ENCODE measurements at regions not wholly inside any gene's neighbourhood (a gene's known extent, or its start where the extent isn't known, plus 50 kb on each side); places are given as distances from the start of the nearest gene placed in this dataset.

DNA sequence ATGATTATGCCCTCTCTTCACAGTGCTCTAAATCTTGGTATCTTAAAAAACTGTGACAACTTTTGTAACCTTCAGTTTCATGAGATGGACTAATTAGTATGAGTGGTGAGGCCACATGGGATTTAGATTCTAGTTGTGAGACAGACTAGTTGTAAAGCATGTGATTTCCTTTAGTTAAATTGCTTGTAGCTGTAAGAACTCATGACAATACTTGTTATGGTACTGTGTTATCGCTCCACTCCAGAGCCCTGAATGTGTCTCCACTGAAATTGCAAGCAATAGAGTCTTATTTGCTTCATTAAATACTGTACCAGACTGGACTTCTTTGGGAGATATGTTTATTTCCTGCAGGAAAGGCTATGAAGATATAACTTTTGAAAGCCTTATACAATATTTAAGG lies 1198.3 kb upstream of the CDH6 start:
- TF ChIP-seq, protein P1, sequence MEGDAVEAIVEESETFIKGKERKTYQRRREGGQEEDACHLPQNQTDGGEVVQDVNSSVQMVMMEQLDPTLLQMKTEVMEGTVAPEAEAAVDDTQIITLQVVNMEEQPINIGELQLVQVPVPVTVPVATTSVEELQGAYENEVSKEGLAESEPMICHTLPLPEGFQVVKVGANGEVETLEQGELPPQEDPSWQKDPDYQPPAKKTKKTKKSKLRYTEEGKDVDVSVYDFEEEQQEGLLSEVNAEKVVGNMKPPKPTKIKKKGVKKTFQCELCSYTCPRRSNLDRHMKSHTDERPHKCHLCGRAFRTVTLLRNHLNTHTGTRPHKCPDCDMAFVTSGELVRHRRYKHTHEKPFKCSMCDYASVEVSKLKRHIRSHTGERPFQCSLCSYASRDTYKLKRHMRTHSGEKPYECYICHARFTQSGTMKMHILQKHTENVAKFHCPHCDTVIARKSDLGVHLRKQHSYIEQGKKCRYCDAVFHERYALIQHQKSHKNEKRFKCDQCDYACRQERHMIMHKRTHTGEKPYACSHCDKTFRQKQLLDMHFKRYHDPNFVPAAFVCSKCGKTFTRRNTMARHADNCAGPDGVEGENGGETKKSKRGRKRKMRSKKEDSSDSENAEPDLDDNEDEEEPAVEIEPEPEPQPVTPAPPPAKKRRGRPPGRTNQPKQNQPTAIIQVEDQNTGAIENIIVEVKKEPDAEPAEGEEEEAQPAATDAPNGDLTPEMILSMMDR (IDR thresholded peaks at IDR 0.05), result no peak
- TF ChIP-seq ZFX (IDR thresholded peaks at IDR 0.05; ENCODE audit: borderline replicate concordance), result no peak
- no peak overlapping the region for H3K27ac ChIP-seq

- no peak overlapping the region for H3K27ac ChIP-seq
- TF ChIP-seq, protein P1 (IDR thresholded peaks at IDR 0.05), result no peak
- TF ChIP-seq ZFX (IDR thresholded peaks at IDR 0.05; ENCODE audit: borderline replicate concordance), result no peak
These were observed 1199.0 kb upstream of the CDH6 start for GRCh38 chr5:29994519-29994918.

GRCh38 chr5:29993286-29993685 lies 1200.2 kb upstream of the CDH6 start:
- TF ChIP-seq, protein P1 (IDR thresholded peaks at IDR 0.05), result no peak
- TF ChIP-seq ZFX (IDR thresholded peaks at IDR 0.05; ENCODE audit: borderline replicate concordance), result no peak
- no peak overlapping the region for H3K27ac ChIP-seq

DNA sequence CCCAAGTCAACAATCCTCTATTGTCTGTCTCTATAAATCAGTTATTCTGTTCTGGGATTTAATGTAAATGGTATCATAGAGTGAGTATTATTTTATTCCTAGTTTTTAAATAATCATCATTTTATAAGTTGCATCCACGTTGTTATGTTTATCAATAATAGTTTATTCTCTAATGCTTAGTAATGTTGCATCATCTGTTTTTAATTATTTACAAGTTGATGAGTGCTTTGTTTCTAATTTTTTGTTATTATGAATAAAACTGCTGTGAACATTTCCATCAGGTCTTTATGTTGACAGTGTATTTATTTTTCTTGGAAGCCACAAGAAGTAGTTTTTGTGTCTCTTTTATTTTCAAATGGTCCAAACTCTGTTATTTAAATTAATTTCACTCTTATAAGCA lies 1201.2 kb upstream of the CDH6 start:
- TF ChIP-seq ZFX (IDR thresholded peaks at IDR 0.05; ENCODE audit: borderline replicate concordance), result no peak
- TF ChIP-seq, protein P1 (IDR thresholded peaks at IDR 0.05), result no peak
- H3K27ac ChIP-seq, result no peak overlapping the region

GRCh38 chr5:29990681-29991080 lies 1202.8 kb upstream of the CDH6 start:
- TF ChIP-seq ZFX (IDR thresholded peaks at IDR 0.05; ENCODE audit: borderline replicate concordance), result no peak
- TF ChIP-seq, protein P1 (IDR thresholded peaks at IDR 0.05), result no peak
- H3K27ac ChIP-seq, result no peak overlapping the region

DNA sequence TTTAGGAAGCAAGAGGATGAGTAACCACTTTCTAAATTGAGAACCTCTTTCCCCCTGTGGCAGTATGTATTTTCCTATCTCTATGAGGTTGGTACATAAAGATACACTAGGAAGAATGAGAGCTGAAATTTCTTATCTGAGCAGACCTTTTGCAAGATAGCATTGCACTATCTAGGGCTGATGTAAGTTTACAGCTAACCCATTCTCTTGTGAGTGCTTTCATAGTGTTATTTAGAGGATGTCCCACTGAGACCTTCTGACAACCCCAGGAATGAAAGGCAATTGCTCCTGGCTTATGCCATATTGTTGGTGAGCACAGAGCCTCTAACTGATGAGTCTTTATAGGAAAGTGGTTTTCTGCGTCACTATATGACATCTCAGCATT lies 1209.3 kb upstream of the CDH6 start:
- H3K27ac ChIP-seq, result no peak overlapping the region
- TF ChIP-seq ZFX (IDR thresholded peaks at IDR 0.05; ENCODE audit: borderline replicate concordance), result no peak
- TF ChIP-seq, protein P1 (IDR thresholded peaks at IDR 0.05), result no peak

GRCh38 chr5:29983528-29984155 lies 1209.8 kb upstream of the CDH6 start:
- no peak overlapping the region for H3K27ac ChIP-seq

More at GRCh38 chr5:29983528-29984155, 1209.8 kb upstream of the CDH6 start:
- TF ChIP-seq ZFX (IDR thresholded peaks at IDR 0.05; ENCODE audit: borderline replicate concordance), result no peak
- TF ChIP-seq, protein P1 (IDR thresholded peaks at IDR 0.05), result no peak
